D341Med (cell line): ENCODE measurements at regions not wholly inside any gene's neighbourhood (a gene's known extent, or its start where the extent isn't known, plus 50 kb on each side); places are given as distances from the start of the nearest gene placed in this dataset.
"Not testable (repeated sequence)": the region's sequence is repeated elsewhere in the genome, so short reads cannot be mapped to it uniquely, and the experiment has no call there.

ENCODE experiments used
- DNase-seq: peaks from one replicate; pipeline ENCODE4 v3.0.0; 2012; ENCODE audit warnings: low spot score

DNA sequence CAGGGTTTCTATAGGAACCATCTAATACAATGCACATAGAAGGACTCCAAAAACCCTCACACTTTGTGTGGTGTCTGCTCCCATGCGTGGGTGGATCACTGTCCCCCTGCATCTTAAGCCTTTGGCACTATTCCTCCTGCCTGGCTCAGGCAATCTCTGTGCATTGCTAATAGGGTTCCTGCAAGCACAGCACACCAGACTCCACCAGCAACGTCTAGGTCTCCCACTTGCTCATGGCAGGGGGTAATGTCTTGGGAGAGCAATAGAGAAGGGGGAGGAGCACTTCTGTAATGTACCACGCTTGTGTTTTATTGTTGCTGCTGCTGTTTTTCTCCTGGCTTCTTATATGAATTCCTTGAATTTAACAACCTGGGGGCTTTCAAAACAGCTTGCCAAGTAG lies 182.6 kb upstream of the GLRA1 start:
- no peak for DNase-seq

DNA sequence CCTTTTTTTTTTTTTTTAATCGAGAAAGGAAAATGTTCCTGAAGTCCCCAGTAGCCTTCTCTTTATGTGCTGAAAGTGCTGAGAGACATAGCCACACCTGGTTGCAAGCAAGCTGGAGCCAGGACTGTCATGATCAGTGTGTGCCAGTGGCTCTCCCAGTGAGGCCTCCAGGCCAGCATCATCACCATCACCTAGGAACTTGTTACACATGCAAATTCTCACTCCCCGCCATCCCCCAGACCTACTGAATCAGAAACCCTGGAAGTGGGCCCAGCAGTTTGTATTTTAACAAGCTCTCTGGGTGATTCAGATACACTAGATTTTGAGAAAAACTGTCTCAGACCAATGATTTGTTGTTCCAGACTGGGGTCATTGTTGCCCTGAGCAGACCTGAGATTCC lies 181.9 kb upstream of the GLRA1 start:
- DNase-seq = no peak

DNA sequence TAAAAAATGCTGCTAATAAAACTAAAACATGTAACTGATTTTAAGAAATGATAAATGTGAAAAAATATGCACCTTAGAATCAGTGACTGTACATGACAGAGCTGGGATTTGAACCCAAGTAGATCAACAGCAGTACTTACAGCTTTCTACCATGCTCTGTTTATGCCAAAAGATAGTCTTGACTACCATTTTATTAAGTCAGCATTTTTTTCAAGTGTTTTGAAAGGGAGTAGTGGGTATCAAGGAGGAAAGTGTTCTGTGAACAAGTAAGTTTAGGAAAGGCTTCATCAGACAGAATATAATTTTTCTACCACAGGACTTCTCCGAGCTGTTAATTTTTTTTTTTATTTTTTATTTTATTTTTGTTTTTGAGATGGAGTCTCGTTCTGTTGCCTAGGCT lies 180.4 kb upstream of the GLRA1 start:
- DNase-seq = no peak

DNA sequence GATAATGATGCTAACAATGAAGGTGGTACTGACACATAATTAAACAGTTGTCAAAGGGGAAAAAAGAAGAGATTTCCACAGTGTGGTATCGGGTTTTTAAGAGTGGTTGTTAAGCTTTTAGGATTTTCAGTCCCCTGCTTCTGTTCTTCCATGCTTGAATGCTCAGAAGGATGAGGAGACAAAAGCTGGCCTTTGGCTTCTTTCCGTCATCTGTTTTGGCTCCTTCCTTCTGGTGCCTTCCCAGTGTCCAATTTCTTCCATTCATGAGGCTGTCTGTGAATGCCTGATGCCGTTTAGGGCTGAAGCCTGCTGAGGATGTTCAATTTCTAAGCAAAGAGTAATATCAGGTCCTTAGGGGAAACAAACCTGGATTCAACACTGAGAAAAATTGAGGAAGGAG lies 179.6 kb upstream of the GLRA1 start:
- DNase-seq = no peak

DNA sequence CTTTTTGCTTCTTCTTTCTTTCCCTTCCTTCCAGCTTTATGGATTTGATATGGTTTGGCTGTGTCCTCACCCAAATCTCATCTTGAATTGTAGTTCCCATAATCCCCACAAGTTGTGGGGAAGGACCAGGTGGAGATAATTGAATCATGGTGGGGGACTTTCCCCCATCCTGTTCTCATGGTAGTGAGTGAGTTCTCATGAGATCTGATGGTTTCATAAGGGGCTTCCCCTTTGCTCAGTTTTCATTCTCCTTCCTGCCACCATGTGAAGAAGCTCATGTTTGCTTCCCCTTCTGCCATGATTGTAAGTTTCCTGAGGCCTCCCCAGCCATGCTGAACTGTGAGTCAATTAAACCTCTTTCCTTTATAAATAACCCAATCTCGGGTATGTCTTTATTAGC lies 178.3 kb upstream of the GLRA1 start:
- not testable (repeated sequence) for DNase-seq

DNA sequence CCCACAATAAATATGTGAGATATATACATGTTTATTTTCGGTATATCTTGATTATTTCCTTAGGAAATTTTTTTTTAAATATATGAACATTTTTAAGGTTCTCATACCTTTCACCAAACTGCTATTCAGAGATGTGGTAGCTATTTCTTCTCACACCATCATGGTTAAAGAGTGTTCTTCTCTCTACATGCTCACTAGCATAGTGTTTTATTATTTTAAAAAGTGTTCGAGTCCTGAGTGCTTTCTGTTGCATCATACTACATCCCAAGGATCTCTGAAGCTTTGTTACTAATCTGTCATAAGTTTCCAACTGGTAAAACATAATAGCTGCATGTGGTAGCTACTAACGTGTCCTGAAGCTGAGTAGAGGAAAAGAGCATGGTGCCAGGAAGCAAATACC lies 177.4 kb upstream of the GLRA1 start:
- no peak for DNase-seq

DNA sequence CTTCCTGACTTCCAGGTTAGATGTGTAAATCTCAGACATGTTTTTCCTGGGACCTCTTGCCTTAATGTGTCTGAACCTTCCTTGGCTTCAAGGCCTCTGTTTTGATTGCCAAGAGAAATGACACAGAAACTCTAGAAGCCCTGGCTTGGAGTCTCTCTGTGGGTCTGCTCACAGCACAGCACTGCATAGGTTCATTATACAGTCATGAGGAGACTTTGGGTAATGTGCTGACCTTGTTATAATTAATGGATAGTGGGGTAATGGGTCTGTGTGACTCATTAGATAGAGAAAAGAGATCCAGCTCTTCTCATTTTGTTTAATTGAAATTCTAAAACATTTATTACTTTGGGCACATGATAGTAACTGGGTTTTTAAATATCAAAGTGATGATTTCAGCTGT lies 175.8 kb upstream of the GLRA1 start:
- no peak for DNase-seq

DNA sequence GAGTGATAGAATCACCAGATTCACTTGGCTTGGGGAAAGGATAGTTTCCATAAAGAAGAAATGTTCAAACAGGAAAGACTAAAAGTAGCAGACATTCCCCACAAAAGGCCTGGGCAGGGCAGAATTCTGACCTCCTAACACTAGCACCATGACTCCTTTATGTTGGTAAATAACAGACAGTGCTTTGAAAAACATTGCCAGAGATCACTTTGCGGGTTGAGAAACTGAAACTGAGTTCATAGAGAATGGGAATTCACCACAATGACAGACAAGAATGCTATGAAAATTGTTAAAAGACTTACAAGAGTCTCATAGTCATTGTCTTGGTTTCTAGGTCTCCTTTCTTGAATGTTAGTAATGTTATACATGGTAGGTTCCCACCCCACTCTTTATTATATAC lies 172.5 kb upstream of the GLRA1 start:
- DNase-seq = no peak

DNA sequence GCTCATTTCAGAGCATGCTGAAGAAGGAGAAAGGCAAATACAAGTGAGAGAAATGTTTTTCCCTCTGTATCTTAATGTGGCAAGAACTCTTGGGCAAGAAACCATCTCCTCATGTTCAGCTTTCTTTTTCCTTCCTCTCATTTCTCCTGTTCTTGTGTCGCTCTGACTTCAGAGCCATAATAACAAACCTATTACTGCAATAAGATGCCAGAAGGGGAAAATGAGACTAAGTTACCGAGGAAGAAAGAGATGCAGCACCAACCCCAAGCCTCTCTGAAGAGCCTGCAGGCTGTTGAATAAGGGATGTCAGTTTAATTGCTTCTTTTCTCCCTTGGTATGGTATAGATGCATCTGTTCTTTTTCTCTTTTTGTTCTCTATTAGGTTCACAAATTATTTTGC lies 170.1 kb upstream of the GLRA1 start:
- no peak for DNase-seq

DNA sequence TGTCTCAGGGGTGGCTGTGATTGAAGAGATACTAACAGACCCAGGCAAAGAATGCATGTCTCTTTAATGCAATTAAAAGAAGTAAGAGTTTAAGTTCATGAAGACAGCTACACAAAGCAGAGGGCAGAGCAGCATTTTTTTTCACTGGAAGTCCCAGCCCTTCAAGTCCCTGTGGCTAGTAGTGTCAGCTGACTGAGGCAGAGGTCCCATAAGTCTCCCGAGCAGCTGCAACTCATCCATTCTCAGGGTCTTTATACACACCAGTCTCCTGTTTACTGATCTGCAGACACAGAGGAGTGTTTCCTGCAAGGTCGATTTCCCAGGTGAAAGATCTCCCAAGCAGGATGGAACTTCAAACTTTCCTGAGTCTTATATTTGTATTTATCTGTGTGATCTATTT lies 169.4 kb upstream of the GLRA1 start:
- no peak for DNase-seq

DNA sequence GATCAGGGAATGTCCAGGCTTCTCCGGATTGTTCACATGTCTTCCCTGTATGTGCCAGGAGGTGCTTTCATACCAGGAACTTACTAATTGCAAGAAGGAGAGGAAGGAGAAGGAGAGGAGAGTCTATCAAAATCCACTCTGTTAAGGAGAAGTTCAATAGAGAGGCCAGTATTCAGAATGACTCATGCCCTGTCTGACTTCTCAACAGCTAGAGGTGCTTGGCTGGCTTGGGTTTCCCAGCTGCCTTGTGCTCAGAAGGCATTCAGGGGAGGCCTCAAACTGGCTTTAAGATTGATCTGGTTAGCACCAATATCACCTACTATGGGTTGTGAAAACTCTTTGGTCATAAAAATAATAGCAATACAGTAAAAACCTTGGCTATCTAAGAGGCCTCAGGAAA lies 167.9 kb upstream of the GLRA1 start:
- no peak for DNase-seq

DNA sequence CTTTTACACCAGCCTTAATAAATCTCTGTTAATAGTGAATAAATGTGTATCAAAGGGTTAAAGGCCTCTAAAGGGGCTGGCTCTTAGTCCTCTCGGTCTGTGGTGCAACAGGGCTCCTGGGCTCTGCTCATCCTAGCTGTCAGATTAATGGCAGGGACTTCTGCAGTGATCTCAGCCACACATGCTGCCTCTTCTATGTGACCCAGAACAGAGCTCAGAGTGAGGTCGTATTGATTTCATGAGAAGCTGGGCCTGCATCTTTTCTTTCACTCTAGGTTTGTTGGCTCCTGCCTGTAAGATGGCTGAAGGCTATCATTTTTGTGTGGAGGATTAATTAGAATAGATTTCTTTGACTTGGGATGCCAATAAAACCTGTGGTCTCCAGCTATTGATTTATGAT lies 165.0 kb upstream of the GLRA1 start:
- DNase-seq = no peak

DNA sequence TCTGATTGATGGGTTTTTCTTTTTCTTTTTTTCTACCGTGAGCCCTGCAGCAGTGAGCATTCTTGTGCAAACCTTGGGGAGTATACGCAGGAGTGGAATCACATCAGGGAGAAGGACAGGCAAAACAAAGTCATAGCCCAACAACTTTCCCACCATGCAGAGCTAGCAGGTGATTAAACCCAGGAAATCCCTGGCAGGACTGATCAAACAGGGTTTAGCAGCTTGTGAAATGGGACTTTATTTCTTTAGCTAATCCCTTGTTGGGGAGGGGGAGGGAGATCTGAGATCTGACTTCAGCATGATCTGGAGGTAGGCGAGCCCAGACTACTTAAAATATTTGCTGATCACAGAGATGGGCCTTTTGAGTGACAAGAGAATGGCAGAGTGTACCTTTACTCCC lies 162.0 kb upstream of the GLRA1 start:
- peak; percentile 42 for DNase-seq

DNA sequence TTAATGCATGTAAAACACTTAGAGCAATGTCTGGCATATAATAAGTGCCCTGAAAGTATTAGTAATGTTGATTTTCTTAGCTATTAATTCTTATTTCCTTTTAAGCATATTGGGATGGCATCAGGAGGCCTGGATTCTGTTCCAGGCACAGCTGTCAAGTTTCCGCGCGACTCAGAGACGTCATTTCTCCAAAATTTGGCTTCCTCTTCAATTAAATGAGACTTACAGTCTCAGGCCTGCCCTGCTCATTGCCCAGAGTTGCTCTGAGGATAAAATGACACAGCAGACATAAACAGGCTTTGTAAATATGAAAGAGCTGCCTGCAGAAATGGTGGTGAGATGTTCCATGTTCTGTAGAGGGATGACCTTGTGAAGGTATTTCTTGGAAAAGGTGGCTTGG lies 159.8 kb upstream of the GLRA1 start:
- DNase-seq = no peak

DNA sequence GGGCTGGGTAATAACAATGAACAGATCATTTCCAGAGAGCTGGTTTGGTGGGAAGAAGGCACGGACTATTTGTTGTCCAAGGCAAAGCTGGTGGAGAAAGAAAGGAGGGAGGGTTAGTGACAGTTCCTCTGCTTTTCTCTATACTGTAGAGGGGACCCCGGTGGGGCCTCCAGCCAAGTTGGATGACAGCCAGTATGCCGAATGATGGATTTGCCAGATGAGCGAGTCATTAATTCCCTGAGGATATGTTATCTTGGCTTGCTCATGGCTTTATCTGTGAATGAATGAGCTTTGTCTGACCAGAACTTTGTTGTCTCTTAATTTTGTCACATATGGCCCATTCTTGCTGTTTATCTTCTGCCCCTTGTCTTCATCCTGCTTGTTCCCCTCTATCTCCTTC lies 158.6 kb upstream of the GLRA1 start:
- no peak for DNase-seq

DNA sequence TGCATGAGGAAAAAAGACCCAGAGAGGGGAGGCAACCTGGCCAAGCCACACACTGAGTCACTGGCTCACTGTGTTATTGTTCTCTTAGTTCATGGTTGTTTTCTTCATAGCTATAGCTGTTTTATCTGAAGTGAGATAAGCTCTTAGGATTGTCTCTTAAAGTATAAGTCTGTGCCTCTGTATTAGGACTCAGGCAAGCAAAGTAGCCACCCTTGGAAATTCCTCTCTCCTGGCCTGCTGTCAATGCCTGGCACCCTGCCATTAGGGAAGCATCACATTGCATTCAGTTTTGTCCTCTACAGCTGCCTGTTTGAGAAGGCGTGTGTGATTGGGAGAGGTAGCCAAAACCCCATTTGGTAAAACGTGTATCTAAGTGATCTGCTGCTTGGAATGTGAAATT lies 147.4 kb upstream of the GLRA1 start:
- no peak for DNase-seq

DNA sequence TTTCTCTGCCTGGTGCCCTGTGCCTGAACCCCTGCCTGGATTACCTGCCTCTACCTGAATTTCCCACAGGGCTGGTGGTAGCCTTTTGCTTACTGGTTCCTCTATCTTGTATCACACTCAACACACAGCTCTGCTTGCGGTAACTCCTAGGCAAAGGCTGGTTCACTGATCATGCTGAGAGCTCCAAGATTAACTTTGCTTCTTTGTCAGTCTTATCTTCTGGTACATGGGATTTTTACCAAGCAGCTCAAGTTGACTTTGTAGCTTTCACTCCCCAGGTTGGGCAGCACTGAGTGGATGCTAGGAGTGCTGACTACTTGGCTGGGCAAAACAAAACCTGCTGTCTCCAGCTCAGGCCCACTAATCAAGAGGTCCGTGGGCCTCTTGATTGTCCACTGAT lies 145.9 kb upstream of the GLRA1 start:
- DNase-seq = no peak

DNA sequence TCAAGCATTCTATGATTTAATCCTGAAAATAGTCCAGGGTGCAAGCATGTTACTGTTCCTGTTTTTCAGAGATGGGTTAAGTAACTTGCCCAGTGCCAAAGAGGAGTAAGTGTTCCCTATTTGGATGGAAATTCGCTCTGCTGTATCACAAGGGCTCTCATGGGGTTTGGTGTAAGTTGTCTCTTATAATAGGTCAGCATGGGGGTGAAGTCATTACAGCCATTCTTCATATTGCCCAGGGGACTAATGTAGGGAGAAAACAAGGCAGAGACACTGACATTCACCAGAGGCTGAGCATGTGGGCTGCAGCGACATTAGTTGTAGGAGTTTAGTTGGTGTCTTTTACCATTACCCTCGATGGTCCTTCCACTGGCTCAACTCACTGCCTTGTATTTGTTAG lies 142.1 kb upstream of the GLRA1 start:
- DNase-seq = no peak

DNA sequence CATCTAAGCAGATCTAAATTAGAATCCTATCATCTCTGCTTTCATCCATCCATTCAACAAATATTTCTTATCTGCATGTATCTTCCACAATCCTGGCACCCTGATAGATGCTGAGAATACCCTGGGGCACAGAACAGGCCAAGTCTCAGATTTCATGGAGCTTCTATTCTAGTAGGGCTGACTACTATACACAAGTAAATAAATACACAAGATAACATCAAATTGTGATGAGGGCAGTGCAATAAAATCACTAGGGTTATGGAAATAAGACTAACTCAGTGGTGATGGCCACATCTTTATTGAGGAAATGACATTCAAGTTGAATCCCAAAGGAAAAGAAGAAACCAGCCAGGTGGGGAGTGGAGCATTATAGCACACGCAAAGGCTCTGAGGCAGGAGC lies 138.4 kb upstream of the GLRA1 start:
- DNase-seq = no peak

DNA sequence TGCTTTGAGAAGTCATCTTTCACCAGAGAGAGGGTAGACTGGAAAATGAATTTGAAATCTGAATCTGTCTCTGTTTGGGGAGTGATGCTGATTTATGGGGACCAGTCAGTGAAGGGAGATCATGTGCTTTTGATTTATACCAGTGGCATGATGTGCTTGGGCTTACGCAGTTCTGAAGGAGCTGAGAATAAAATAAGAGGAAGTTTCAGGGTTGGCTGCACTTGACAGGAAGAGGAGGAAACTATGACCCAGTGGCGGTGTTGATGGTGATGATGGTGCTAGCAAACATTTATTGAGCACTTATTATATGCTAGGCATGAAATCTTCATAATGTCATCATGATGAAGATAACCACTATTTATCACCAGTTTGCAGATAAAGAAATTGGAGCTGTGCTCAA lies 136.4 kb upstream of the GLRA1 start:
- DNase-seq = no peak

DNA sequence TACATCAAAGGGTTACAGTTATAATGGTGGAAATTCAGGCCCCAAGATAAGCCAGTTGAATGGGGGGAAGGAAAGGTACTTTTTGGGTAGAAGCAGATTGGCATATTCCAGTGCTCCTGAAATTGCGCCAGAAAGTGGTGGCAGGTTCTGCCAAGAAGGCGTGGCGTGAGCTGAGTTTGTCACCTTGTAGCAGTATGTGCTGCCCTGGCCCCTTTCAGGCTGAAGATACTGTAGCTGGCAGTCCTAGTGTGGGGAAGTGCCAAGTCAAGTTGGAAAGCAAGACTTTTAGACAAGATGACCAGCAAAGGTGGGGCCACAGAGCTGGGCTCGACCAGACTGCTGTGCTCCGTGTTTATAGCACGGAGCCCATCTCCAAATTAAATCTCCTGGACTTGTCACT lies 133.6 kb upstream of the GLRA1 start:
- DNase-seq = no peak

DNA sequence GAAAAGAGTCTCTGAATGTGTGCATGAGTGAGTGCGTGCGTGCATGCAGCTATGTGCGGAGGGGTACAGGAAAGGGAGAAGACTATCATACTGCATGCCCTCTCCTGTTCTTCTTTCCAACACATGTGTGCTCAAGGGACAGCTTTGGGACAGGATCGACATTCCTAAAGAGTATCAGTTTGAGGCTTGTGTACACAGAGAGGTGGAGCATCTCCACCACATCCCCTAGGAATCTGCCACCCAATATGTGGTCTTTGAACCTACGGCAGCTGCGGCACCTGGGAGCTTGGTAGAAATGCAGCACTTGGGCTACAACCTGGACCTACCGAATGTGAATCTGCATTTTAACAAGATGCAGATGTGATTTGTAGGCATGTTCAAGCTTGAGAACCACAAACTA lies 132.3 kb upstream of the GLRA1 start:
- DNase-seq = no peak

DNA sequence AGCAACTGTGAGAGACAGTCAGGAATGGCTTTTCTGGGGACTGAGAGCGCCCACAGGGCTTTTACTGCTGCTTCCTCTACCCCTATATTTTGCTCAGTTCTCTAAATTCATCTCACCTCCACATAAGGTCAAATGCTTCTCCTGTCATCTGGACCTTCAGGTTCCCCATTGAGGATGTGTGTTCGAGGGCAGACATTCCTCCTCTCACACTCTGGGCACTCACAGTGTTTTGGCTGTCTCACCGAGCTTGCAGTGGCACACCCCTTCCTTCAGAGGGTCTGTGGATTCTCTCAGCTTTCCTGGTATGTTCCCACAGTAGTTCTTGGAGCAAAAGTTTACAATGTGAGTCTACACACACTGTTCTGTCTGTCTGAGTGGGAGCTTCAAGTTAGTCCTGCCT lies 127.8 kb upstream of the GLRA1 start:
- no peak for DNase-seq

DNA sequence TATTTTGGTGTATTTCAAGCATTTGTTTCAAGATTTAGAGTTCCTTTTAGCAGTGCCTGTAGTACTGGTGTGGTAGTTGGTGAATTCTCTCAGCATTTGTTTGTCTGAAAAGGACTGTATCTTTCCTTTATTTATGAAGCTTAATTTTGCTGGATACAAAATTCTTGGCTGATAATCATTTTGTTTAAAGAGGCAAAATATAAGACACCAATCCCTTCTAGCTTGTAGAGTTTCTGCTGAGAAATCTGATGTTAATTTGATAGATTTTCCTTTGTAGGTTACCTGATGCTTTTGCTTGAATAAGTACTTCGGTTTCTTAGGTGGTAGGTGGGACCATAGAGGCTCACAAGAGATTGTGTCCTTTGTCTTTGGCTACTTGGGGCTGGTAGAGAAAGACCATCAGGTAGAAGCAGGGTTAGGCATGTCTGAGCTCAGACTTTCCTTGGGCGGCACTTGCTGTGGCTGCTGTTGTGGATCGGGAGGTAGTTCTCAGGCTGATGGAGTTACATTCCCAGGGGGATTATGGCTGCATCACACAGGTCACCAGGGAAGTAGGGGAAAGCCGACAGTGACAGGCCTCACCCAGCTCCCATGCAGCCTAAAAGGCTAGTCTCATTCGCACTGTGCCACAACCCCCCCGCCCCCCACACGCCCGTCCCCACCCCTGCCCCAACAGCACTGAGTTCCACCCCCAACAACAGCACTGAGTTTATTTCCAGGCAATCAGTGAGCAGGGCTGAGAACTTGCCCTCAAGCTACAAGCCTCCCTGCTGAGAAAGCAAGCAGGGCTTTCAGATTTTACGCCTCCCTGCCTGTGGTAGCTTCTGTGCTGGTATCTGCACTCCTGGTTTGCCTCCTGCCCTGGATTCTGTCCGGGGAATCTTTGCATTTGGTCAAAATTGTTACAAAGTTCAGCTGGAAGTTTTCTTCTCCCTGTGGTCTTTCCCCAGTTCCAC lies 127.1 kb upstream of the GLRA1 start:
- no peak for DNase-seq
